ENCODE measurements at regions not wholly inside any gene's neighbourhood (a gene's known extent, or its start where the extent isn't known, plus 50 kb on each side); places are given as distances from the start of the nearest gene placed in this dataset.

DNA sequence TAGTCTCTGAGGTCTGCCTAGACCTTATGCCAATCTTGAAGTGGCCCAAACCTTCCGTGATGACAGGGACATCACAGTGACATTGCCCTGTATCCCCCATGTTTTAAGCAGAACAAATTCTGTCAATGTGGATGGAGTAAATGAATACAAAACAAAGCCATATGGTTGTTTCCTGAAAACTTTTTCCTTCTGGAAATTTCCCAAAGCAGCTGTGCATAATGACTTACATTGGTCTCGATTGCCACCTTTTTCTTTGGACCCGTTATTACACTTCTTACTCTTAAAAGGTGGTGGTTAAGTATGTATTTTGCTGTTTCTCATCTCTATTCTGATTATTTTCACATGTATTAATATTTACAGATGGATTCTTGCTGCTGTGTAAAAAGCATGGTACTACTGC is 411.2 kb upstream of the KLF6 start:
- Histone ChIP-seq H3K4me1 (ENCODE audit: control insufficient read depth in 4 of 4, insufficient read depth in 4 of 4, low read length in 3 of 4) (no peaks in the 10 kb centered on the region), H3K9ac (ENCODE audit: low read depth in 1 of 2, low read length in 2 of 2) (no peak overlapping the region), H3K27ac (ENCODE audit: low read depth in 1 of 2, low read length in 2 of 2) (no peak overlapping the region), H3K9me3 (ENCODE audit: control insufficient read depth in 4 of 4, low read length in 3 of 4) (no peaks in the 10 kb centered on the region), H3K27me3 (ENCODE audit: control insufficient read depth in 4 of 4, insufficient read depth in 4 of 4, low read length in 3 of 4) (peaks cover 0 to 6% (median 0%) of the 10 kb centered on the region in 4 donors), H3K36me3 (ENCODE audit: control insufficient read depth in 4 of 4, insufficient read depth in 3 of 4, low read depth in 1 of 4, low read length in 3 of 4) (no peaks in the 10 kb centered on the region), H3K4me3 (ENCODE audit: low read depth in 1 of 3, low read length in 3 of 3) (no peak overlapping the region)
- no peak for TF ChIP-seq FOXA1 (IDR thresholded peaks at IDR 0.05)
- TF ChIP-seq, protein P1, sequence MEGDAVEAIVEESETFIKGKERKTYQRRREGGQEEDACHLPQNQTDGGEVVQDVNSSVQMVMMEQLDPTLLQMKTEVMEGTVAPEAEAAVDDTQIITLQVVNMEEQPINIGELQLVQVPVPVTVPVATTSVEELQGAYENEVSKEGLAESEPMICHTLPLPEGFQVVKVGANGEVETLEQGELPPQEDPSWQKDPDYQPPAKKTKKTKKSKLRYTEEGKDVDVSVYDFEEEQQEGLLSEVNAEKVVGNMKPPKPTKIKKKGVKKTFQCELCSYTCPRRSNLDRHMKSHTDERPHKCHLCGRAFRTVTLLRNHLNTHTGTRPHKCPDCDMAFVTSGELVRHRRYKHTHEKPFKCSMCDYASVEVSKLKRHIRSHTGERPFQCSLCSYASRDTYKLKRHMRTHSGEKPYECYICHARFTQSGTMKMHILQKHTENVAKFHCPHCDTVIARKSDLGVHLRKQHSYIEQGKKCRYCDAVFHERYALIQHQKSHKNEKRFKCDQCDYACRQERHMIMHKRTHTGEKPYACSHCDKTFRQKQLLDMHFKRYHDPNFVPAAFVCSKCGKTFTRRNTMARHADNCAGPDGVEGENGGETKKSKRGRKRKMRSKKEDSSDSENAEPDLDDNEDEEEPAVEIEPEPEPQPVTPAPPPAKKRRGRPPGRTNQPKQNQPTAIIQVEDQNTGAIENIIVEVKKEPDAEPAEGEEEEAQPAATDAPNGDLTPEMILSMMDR (IDR thresholded peaks at IDR 0.05; ENCODE audit: low read depth, low read length, missing input control): no peak
- TF ChIP-seq, protein P2, sequence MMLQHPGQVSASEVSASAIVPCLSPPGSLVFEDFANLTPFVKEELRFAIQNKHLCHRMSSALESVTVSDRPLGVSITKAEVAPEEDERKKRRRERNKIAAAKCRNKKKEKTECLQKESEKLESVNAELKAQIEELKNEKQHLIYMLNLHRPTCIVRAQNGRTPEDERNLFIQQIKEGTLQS (IDR thresholded peaks at IDR 0.05): no peak
- 86% methylated on average over 3 of the region's 3 CpGs for WGBS
- no peak for DNase-seq (ENCODE audit: low spot score)

DNA sequence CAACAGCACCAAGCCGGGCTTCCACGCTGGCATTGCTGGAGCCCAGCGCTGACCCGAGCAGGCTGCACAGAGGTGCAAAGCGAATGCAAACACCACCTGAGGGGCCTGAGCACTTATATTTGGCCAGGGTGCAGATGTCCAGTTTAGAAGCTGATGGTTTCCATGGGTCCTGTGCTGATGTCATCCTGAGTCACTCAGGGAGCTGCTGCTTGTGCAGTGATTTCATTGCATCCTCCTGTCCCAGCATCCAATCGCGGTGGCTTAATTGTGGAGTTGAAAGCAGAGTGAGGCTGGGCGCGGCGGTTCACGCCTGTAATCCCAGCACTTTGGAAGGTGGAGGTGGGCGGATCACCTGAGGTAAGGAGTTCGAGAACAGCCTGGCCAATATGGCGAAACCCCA is 410.2 kb upstream of the KLF6 start:
- TF ChIP-seq, protein P1 (IDR thresholded peaks at IDR 0.05; ENCODE audit: low read depth, low read length, missing input control): no peak
- TF ChIP-seq, protein P3, sequence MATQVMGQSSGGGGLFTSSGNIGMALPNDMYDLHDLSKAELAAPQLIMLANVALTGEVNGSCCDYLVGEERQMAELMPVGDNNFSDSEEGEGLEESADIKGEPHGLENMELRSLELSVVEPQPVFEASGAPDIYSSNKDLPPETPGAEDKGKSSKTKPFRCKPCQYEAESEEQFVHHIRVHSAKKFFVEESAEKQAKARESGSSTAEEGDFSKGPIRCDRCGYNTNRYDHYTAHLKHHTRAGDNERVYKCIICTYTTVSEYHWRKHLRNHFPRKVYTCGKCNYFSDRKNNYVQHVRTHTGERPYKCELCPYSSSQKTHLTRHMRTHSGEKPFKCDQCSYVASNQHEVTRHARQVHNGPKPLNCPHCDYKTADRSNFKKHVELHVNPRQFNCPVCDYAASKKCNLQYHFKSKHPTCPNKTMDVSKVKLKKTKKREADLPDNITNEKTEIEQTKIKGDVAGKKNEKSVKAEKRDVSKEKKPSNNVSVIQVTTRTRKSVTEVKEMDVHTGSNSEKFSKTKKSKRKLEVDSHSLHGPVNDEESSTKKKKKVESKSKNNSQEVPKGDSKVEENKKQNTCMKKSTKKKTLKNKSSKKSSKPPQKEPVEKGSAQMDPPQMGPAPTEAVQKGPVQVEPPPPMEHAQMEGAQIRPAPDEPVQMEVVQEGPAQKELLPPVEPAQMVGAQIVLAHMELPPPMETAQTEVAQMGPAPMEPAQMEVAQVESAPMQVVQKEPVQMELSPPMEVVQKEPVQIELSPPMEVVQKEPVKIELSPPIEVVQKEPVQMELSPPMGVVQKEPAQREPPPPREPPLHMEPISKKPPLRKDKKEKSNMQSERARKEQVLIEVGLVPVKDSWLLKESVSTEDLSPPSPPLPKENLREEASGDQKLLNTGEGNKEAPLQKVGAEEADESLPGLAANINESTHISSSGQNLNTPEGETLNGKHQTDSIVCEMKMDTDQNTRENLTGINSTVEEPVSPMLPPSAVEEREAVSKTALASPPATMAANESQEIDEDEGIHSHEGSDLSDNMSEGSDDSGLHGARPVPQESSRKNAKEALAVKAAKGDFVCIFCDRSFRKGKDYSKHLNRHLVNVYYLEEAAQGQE (IDR thresholded peaks at IDR 0.05): no peak
- TF ChIP-seq, protein P2 (IDR thresholded peaks at IDR 0.05): no peak
- TF ChIP-seq HNF4G (IDR thresholded peaks at IDR 0.05): no peak
- TF ChIP-seq JUND (IDR thresholded peaks at IDR 0.05): no peak
- TF ChIP-seq, protein P4, sequence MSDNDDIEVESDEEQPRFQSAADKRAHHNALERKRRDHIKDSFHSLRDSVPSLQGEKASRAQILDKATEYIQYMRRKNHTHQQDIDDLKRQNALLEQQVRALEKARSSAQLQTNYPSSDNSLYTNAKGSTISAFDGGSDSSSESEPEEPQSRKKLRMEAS (IDR thresholded peaks at IDR 0.05): no peak
- TF ChIP-seq EGR1 (IDR thresholded peaks at IDR 0.05; ENCODE audit: low read depth in 2 of 2): no peak
- Histone ChIP-seq H3K36me3 (ENCODE audit: control insufficient read depth in 4 of 4, insufficient read depth in 3 of 4, low read depth in 1 of 4, low read length in 3 of 4) (no peaks in the 10 kb centered on the region), H3K4me3 (ENCODE audit: low read depth in 1 of 3, low read length in 3 of 3) (no peak overlapping the region), H3K9me3 (ENCODE audit: control insufficient read depth in 4 of 4, low read length in 3 of 4) (no peaks in the 10 kb centered on the region), H3K4me1 (ENCODE audit: control insufficient read depth in 4 of 4, insufficient read depth in 4 of 4, low read length in 3 of 4) (no peaks in the 10 kb centered on the region), H3K27ac (ENCODE audit: low read depth in 1 of 2, low read length in 2 of 2) (no peak overlapping the region), H3K27me3 (ENCODE audit: control insufficient read depth in 4 of 4, insufficient read depth in 4 of 4, low read length in 3 of 4) (peaks cover 0 to 6% (median 0%) of the 10 kb centered on the region in 4 donors), H3K9ac (ENCODE audit: low read depth in 1 of 2, low read length in 2 of 2) (no peak overlapping the region)
- no peak for DNase-seq (ENCODE audit: low spot score)
- 92% methylated on average over 14 of the region's 14 CpGs for WGBS

Data from liver (tissue), 8 donors.